GM18502 (cell line): ENCODE measurements at regions not wholly inside any gene's neighbourhood (a gene's known extent, or its start where the extent isn't known, plus 50 kb on each side); places are given as distances from the start of the nearest gene placed in this dataset.

ENCODE experiments used
- ATAC-seq: cut with Tn5 transposase; IDR thresholded peaks from one replicate; pipeline ENCODE4 v1.9.1; 2021; ENCODE audit warnings: mild to moderate bottlenecking; ENCODE audit not compliant: unreplicated experiment, poor library complexity

- no peak for ATAC-seq
Measured at GRCh38 chr17:37801171-37801570, 56.3 kb upstream of the HNF1B start.

GRCh38 chr17:37797206-37797605 lies 52.3 kb upstream of the HNF1B start:
- ATAC-seq = no peak

GRCh38 chr17:37796076-37796475 lies 51.2 kb upstream of the HNF1B start:
- ATAC-seq = no peak
